IMR-90 (cell line): ENCODE measurements at regions not wholly inside any gene's neighbourhood (a gene's known extent, or its start where the extent isn't known, plus 50 kb on each side); places are given as distances from the start of the nearest gene placed in this dataset.

ENCODE experiments used
- ATAC-seq: fragments of 200-7000 bp; cut with Tn5 transposase; 2 replicates; pipeline ENCODE4 v1.9.1; 2020; ENCODE audit warnings: low read depth, mild to moderate bottlenecking, moderate library complexity
- BruUV-seq: library from RNA; stranded (reverse); fragments of 400-500 nt; replicated peaks from 2 replicates; lab custom pipeline; 2021; lab: Mats Ljungman, UMichigan
- CTCF ChIA-PET: fragments of 300-600 bp; formaldehyde crosslinking; extraction: SDS; loops from one replicate; lab custom pipeline; 2021; ENCODE audit warnings: antibody characterized with exemption; lab: Yijun Ruan, JAX
- POLR2A ChIA-PET: fragments of 300-600 bp; sonication (Branson Sonifier 250); formaldehyde crosslinking; loops from one replicate; lab custom pipeline; 2022; ENCODE audit warnings: antibody characterized with exemption; ENCODE audit not compliant: unreplicated experiment; lab: Charles Lee
- DNase-seq: peaks from one replicate; pipeline ENCODE4 v3.0.0; 2013
- H2AFZ ChIP-seq: replicated peaks from 2 replicates; pipeline ENCODE3; 2013; ENCODE audit warnings: low read length, mild to moderate bottlenecking; ENCODE audit not compliant: poor library complexity
- H2AK5ac ChIP-seq: 2 replicates; pipeline ENCODE4 v1.6.1; 2013; ENCODE audit warnings: low read depth, low read length, inconsistent platforms
- H2AK9ac ChIP-seq: replicated peaks from 2 replicates; pipeline ENCODE3; 2013; ENCODE audit warnings: mild to moderate bottlenecking, low read depth, low read length, moderate library complexity; ENCODE audit not compliant: poor library complexity
- H2BK120ac ChIP-seq: 2 replicates; pipeline ENCODE4 v1.6.1; 2013; ENCODE audit warnings: low read depth, low read length, inconsistent platforms
- H2BK15ac ChIP-seq: 3 replicates; pipeline ENCODE4 v1.6.1; 2013; ENCODE audit warnings: low read depth, low read length, inconsistent platforms
- H2BK20ac ChIP-seq: 2 replicates; pipeline ENCODE4 v1.6.1; 2013; ENCODE audit warnings: low read depth, mild to moderate bottlenecking, inconsistent platforms, low read length, moderate library complexity
- H2BK5ac ChIP-seq: 2 replicates; pipeline ENCODE4 v1.6.1; 2013; ENCODE audit warnings: mild to moderate bottlenecking, low read depth, low read length, inconsistent platforms; ENCODE audit not compliant: poor library complexity, severe bottlenecking
- H3K14ac ChIP-seq: replicated peaks from 2 replicates; pipeline ENCODE4 v1.6.1; 2013; ENCODE audit warnings: low read depth, low read length, inconsistent platforms
- H3K18ac ChIP-seq: 2 replicates; pipeline ENCODE4 v1.6.1; 2013; ENCODE audit warnings: low read depth, low read length, control low read depth
- H3K23ac ChIP-seq: 2 replicates; pipeline ENCODE4 v1.6.1; 2013; ENCODE audit warnings: low read depth, low read length, inconsistent platforms
- H3K27ac ChIP-seq: 2 replicates; pipeline ENCODE4 v1.5.1; 2013; ENCODE audit warnings: mild to moderate bottlenecking, control low read depth, low read length; ENCODE audit not compliant: insufficient read depth
- H3K27me3 ChIP-seq: 2 replicates; pipeline ENCODE4 v1.6.1; 2013; ENCODE audit warnings: low read length; ENCODE audit not compliant: control insufficient read depth, insufficient read depth
- H3K36me3 ChIP-seq: 2 replicates; pipeline ENCODE4 v1.6.1; 2013; ENCODE audit warnings: low read length, mixed read lengths; ENCODE audit not compliant: control insufficient read depth, insufficient read depth
- H3K4ac ChIP-seq: 2 replicates; pipeline ENCODE4 v1.6.1; 2013; ENCODE audit warnings: low read depth, low read length, inconsistent platforms
- H3K4me1 ChIP-seq: 2 replicates; pipeline ENCODE4 v1.6.1; 2013; ENCODE audit warnings: low read length, mixed read lengths; ENCODE audit not compliant: control insufficient read depth, insufficient read depth
- H3K4me2 ChIP-seq: 2 replicates; pipeline ENCODE4 v1.6.1; 2013; ENCODE audit warnings: low read depth, mild to moderate bottlenecking, control low read depth, low read length, moderate library complexity
- H3K4me3 ChIP-seq: 2 replicates; pipeline ENCODE4 v1.5.1; 2013; ENCODE audit warnings: low read depth, mild to moderate bottlenecking, control low read depth, low read length, moderate library complexity; ENCODE audit not compliant: insufficient read depth
- H3K56ac ChIP-seq: 2 replicates; pipeline ENCODE4 v1.6.1; 2013; ENCODE audit warnings: low read length, inconsistent platforms; ENCODE audit not compliant: insufficient read depth; ENCODE audit errors: extremely low read depth
- H3K79me1 ChIP-seq, 2 experiments: 2 replicates each; pipeline ENCODE4 v1.6.1; 2013; ENCODE audit warnings: low read length in 2 of 2, inconsistent platforms in 1 of 2, low read depth in 1 of 2
- H3K9ac ChIP-seq: 2 replicates; pipeline ENCODE4 v1.6.1; 2013; ENCODE audit warnings: low read depth, low read length, control low read depth
- H3K9me1 ChIP-seq: 2 replicates; pipeline ENCODE4 v1.6.1; 2013; ENCODE audit warnings: low read length, inconsistent platforms; ENCODE audit not compliant: insufficient read depth
- H3K9me3 ChIP-seq: 2 replicates; pipeline ENCODE4 v1.6.1; 2013; ENCODE audit warnings: low read length; ENCODE audit not compliant: control insufficient read depth, insufficient read depth
- H4K20me1 ChIP-seq: 2 replicates; pipeline ENCODE4 v1.6.1; 2013; ENCODE audit warnings: low read length, inconsistent platforms; ENCODE audit not compliant: insufficient read depth
- H4K5ac ChIP-seq: 2 replicates; pipeline ENCODE4 v1.6.1; 2013; ENCODE audit warnings: mild to moderate bottlenecking, low read depth, low read length, control low read depth
- H4K8ac ChIP-seq, 2 experiments: 2 replicates each; pipeline ENCODE4 v1.6.1; 2013; ENCODE audit warnings: low read depth in 2 of 2, low read length in 2 of 2, control low read depth in 1 of 2, inconsistent platforms in 1 of 2
- H4K91ac ChIP-seq: 2 replicates; pipeline ENCODE4 v1.6.1; 2013; ENCODE audit warnings: low read depth, low read length, inconsistent platforms; ENCODE audit not compliant: insufficient read depth
- BHLHE40 ChIP-seq: fragments of 150-350 bp; IDR thresholded peaks from 2 replicates; pipeline ENCODE4 v1.6.1; 2016; ENCODE audit warnings: mild to moderate bottlenecking, low read depth, low read length
- CEBPB ChIP-seq: IDR thresholded peaks from 2 replicates; pipeline ENCODE4 v1.6.1; 2012; ENCODE audit warnings: low read depth, low read length, improper control_type of control experiment
- CHD1 ChIP-seq: IDR thresholded peaks from 2 replicates; pipeline ENCODE4 v1.6.1; 2012; ENCODE audit warnings: low read depth, low read length, improper control_type of control experiment
- CTCF ChIP-seq: conservative IDR thresholded peaks from 2 replicates; pipeline ENCODE4 v1.5.1; 2012; ENCODE audit warnings: mild to moderate bottlenecking, low read depth, low read length, improper control_type of control experiment
- FOS ChIP-seq: fragments of 150-350 bp; IDR thresholded peaks from 2 replicates; pipeline ENCODE4 v1.6.1; 2016; ENCODE audit warnings: low read depth, low read length
- MAFK ChIP-seq: IDR thresholded peaks from 2 replicates; pipeline ENCODE4 v1.6.1; 2012; ENCODE audit warnings: low read depth, low read length, improper control_type of control experiment
- MAZ ChIP-seq: IDR thresholded peaks from 2 replicates; pipeline ENCODE4 v1.6.1; 2012; ENCODE audit warnings: low read depth, mild to moderate bottlenecking, low read length, improper control_type of control experiment, moderate library complexity, borderline replicate concordance
- MXI1 ChIP-seq: IDR thresholded peaks from 2 replicates; pipeline ENCODE4 v1.6.1; 2012; ENCODE audit warnings: low read depth, mild to moderate bottlenecking, low read length, moderate library complexity, borderline replicate concordance
- NFE2L2 ChIP-seq: fragments of 150-350 bp; IDR thresholded peaks from 2 replicates; pipeline ENCODE4 v1.6.1; 2016; ENCODE audit warnings: low read depth, mild to moderate bottlenecking, low read length
- POLR2A ChIP-seq: IDR thresholded peaks from 2 replicates; pipeline ENCODE4 v1.6.1; 2012; ENCODE audit warnings: mild to moderate bottlenecking, low read depth, low read length
- RAD21 ChIP-seq: IDR thresholded peaks from 2 replicates; pipeline ENCODE4 v1.6.1; 2012; ENCODE audit warnings: low read length, improper control_type of control experiment
- RCOR1 ChIP-seq: IDR thresholded peaks from 2 replicates; pipeline ENCODE4 v1.6.1; 2012; ENCODE audit warnings: mild to moderate bottlenecking, low read length, improper control_type of control experiment; ENCODE audit not compliant: insufficient replicate concordance
- RFX5 ChIP-seq: IDR thresholded peaks from 2 replicates; pipeline ENCODE4 v1.8.0; 2012; ENCODE audit warnings: low read depth, mild to moderate bottlenecking, low read length, moderate library complexity
- SMC3 ChIP-seq: fragments of 150-350 bp; IDR thresholded peaks from 2 replicates; pipeline ENCODE4 v1.6.1; 2016; ENCODE audit warnings: low read depth, mild to moderate bottlenecking, antibody characterized with exemption, low read length, moderate library complexity
- whole genome bisulfite sequencing, 2 experiments: methylation state at CpG; one replicate each; pipeline versions ENCODE4 v1.1.5 to v1.1.7; 2013; ENCODE audit warnings: missing lambda C conversion rate in 2 of 2; ENCODE audit not compliant: insufficient read length in 1 of 2; ENCODE audit errors: extremely low coverage in 2 of 2; 5-methylcytosine and 5-hydroxymethylcytosine counted together
- dilution Hi-C: fragments of 300-500 bp; cut with HindIII; formaldehyde crosslinking; loops from one replicate; pipeline ENCODE4 v1.14.3; 2018; ENCODE audit warnings: low sequenced_read_pairs; ENCODE audit not compliant: unreplicated experiment
- in situ Hi-C: fragments of 300-500 bp; cut with MboI; formaldehyde crosslinking; loops from 3 replicates; pipeline ENCODE4 v1.14.3; 2019; ENCODE audit warnings: low sequenced_read_pairs, inconsistent platforms, mixed read lengths
- intact Hi-C: fragments of 100-400 bp; cut with micrococcal nuclease; formaldehyde crosslinking; loops from 2 replicates; pipeline ENCODE4 v1.10.0; 2022
- TF ChIP-seq, protein P1 (sequence below): fragments of 150-350 bp; IDR thresholded peaks from 2 replicates; pipeline ENCODE4 v1.6.1; 2017; ENCODE audit warnings: mild to moderate bottlenecking, antibody characterized with exemption, low read length, low read depth
- TF ChIP-seq, protein P2 (sequence below): fragments of 150-350 bp; IDR thresholded peaks from 2 replicates; pipeline ENCODE4 v1.6.1; 2016; ENCODE audit warnings: low read depth, mild to moderate bottlenecking, low read length, moderate library complexity, borderline replicate concordance

DNA sequence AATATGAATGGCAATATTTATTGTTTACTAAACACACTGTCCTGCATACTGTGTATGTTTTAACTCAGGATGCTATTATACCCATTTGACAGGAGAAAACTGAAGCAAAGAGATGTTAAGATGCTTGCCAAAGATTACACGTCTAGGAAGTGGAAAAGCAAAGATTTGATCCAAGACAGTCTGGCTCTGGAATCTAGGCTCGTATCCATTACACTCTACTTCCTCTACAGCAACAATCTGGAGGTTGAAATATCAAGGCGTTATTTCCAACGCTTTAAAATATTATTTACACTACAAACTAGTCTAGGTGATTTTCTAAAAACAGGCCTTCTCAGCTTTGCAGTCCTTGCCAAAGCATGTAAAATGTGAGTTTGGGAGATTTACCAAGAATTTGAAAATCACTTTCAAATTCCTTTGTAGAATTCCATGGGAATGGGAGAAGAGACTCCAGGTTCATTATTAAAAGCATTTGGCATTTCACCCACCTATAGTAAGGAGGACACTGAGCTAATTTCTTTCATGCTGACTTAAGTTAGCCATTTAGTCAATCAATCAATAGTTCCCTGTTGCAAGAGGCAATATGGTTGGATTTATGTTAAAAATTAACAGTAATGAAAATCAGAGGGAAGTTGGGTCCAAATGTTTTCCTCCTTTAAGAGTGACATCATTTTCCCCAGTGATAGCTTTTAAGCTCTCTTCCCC is 356.3 kb upstream of the SMARCA2 start:
- no peak overlapping the region for H4K8ac ChIP-seq
- H2BK120ac ChIP-seq: no peak overlapping the region
- no peaks in the 10 kb centered on the region for H3K36me3 ChIP-seq
- no peak overlapping the region for H2AK9ac ChIP-seq
- H2BK20ac ChIP-seq: no peak overlapping the region
- H3K27me3 ChIP-seq: no peaks in the 10 kb centered on the region
- no peak overlapping the region for H3K14ac ChIP-seq
- H3K4me1 ChIP-seq: no peaks in the 10 kb centered on the region
- H3K4me2 ChIP-seq: no peak overlapping the region
- H3K4ac ChIP-seq: no peak overlapping the region
- no peaks in the 10 kb centered on the region for H4K20me1 ChIP-seq
- ChIA-PET POLR2A (no interaction called here), CTCF (no interaction called here)
- intact Hi-C loops: no loop called here
- in situ Hi-C loops: no loop called here
- H3K4me3 ChIP-seq: no peak overlapping the region
- no peak overlapping the region for H2AFZ ChIP-seq
- H3K9me3 ChIP-seq: peaks cover 14% of the 10 kb centered on the region
- no TSS peak for BruUV-seq
- no peak overlapping the region for H3K23ac ChIP-seq
- no peak overlapping the region for H2BK15ac ChIP-seq
- no peak overlapping the region for H3K27ac ChIP-seq
- no peaks in the 10 kb centered on the region for H3K79me1 ChIP-seq
- ATAC-seq (no peak), DNase-seq (no peak)
- dilution Hi-C loops: no loop called here
- H4K5ac ChIP-seq: no peak overlapping the region
- TF ChIP-seq CEBPB (no peak), RCOR1 (no peak), BHLHE40 (no peak), NFE2L2 (no peak), MAZ (no peak), SMC3 (no peak), CTCF (no peak), CHD1 (no peak), RFX5 (no peak), FOS (no peak), MAFK (no peak), MXI1 (no peak), RAD21 (no peak), POLR2A (no peak)
- TF ChIP-seq, protein P1, sequence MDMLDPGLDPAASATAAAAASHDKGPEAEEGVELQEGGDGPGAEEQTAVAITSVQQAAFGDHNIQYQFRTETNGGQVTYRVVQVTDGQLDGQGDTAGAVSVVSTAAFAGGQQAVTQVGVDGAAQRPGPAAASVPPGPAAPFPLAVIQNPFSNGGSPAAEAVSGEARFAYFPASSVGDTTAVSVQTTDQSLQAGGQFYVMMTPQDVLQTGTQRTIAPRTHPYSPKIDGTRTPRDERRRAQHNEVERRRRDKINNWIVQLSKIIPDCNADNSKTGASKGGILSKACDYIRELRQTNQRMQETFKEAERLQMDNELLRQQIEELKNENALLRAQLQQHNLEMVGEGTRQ: no peak
- TF ChIP-seq, protein P2, sequence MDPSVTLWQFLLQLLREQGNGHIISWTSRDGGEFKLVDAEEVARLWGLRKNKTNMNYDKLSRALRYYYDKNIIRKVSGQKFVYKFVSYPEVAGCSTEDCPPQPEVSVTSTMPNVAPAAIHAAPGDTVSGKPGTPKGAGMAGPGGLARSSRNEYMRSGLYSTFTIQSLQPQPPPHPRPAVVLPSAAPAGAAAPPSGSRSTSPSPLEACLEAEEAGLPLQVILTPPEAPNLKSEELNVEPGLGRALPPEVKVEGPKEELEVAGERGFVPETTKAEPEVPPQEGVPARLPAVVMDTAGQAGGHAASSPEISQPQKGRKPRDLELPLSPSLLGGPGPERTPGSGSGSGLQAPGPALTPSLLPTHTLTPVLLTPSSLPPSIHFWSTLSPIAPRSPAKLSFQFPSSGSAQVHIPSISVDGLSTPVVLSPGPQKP: no peak
- no peak overlapping the region for H3K56ac ChIP-seq
- H3K18ac ChIP-seq: no peak overlapping the region
- no peaks in the 10 kb centered on the region for H3K9me1 ChIP-seq
- H4K91ac ChIP-seq: no peak overlapping the region
- no CpG with 5 or more reads among the region's 4 CpGs for WGBS, 2 experiments
- no peak overlapping the region for H3K9ac ChIP-seq
- no peak overlapping the region for H2AK5ac ChIP-seq
- no peak overlapping the region for H2BK5ac ChIP-seq
